ENCODE measurements at regions not wholly inside any gene's neighbourhood (a gene's known extent, or its start where the extent isn't known, plus 50 kb on each side); places are given as distances from the start of the nearest gene placed in this dataset.

- TF ChIP-seq EZH2phosphoT487 (IDR thresholded peaks at IDR 0.05; ENCODE audit: insufficient read depth, low read depth) (no peak), EZH2 (IDR thresholded peaks at IDR 0.05; ENCODE audit: insufficient read depth, poor library complexity, severe bottlenecking) (no peak)
Observed at GRCh38 chr14:28630100-28630499, 136.5 kb upstream of the FOXG1 start.
